ENCODE measurements at regions not wholly inside any gene's neighbourhood (a gene's known extent, or its start where the extent isn't known, plus 50 kb on each side); places are given as distances from the start of the nearest gene placed in this dataset.

- no peak for TF ChIP-seq POLR2AphosphoS5 (IDR thresholded peaks at IDR 0.05; ENCODE audit: low read depth, low read length)
- TF ChIP-seq CTCF (IDR thresholded peaks at IDR 0.05 in 2 of 3, conservative IDR thresholded peaks at IDR 0.05 in 1 of 3; ENCODE audit: borderline replicate concordance in 1 of 3, insufficient read depth in 1 of 3, low read depth in 2 of 3, low read length in 2 of 3) = no peak
- TF ChIP-seq EZH2 (IDR thresholded peaks at IDR 0.05) = no peak
- TF ChIP-seq CEBPB (IDR thresholded peaks at IDR 0.05; ENCODE audit: low read depth) = no peak
- TF ChIP-seq TCF7L2 (IDR thresholded peaks at IDR 0.05; ENCODE audit: borderline replicate concordance, extremely low read depth, insufficient read depth, insufficient read length) = no peak
- no peak for TF ChIP-seq POLR2A (IDR thresholded peaks at IDR 0.05; ENCODE audit: borderline replicate concordance, extremely low read depth, insufficient read depth, insufficient read length)
- no peak for TF ChIP-seq REST (IDR thresholded peaks at IDR 0.05; ENCODE audit: low read depth)
These were observed 819.3 kb upstream of the PCDH20 start for GRCh38 chr13:62234780-62235440.

Measured in HCT116 (cell line).